Superior temporal gyrus (tissue), 1 donor: ENCODE measurements at regions not wholly inside any gene's neighbourhood (a gene's known extent, or its start where the extent isn't known, plus 50 kb on each side); places are given as distances from the start of the nearest gene placed in this dataset.

Experiments
- DNase-seq: peaks from one replicate; pipeline ENCODE4 v3.0.0-alpha.2; 2016; ENCODE audit errors: extremely low spot score

DNA sequence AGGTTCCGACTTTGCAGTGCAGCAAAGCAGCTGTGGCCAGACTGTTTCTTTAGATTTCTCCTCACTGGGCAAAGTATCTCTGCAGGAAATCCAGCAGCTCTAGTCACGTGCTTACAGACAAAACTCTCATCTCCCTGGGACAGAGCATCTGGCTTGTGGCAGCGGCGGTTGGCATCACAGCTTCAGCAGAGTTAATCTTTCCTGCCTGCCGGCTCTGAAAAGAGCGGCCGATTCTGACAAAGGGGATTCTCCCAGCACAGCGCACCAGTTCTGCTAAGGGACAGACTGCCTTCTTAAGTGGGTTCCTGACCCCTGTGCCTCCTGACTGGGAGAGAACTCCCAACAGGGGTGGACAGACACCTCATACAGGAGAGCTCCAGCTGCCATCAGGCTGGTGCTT lies 1357.3 kb upstream of the TENM4 start:
- DNase-seq = no peak

- no peak for DNase-seq
Measured at GRCh38 chr11:80783561-80783960, 1342.7 kb upstream of the TENM4 start.

DNA sequence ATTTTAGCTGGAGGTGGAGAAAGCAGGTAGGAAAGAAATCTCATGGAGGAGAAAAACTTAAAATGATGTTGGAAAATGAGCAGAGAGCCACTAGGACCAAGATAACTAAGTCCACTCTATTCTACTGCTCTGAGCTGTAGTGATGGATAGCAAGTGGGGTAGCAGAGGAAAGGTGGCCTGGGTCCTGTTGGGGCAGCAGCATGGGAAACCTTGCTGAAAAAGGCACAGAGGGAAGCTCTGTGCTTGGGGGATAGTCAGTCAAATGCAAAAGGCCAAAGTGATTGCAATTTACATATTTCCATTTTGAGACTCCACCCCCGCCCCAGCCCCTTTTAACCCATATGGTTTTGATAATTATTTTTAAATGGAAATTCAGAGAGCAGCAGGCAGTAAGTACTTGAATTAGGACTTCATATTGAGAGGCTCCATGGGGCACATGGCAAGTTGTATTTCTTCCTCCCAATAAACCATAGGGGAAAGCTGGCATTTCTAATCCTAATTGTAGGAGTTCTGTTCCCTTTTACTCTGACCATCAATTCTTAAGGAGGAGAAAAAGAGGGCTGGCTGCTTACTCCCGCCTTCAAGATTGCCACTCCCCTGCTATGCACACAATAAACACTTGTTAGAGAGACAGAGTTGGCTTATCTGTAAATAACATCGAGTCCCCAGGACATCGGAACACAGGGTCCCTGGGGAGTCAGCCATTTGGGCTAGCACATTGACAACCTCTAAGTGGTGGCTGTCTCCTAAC lies 1341.5 kb upstream of the TENM4 start:
- no peak for DNase-seq

GRCh38 chr11:80779905-80780605 lies 1339.2 kb upstream of the TENM4 start:
- no peak for DNase-seq

GRCh38 chr11:80778941-80779340 lies 1338.1 kb upstream of the TENM4 start:
- DNase-seq = no peak

GRCh38 chr11:80778432-80778831 lies 1337.6 kb upstream of the TENM4 start:
- DNase-seq = no peak

- DNase-seq = no peak
Measured at GRCh38 chr11:80773919-80774318, 1333.1 kb upstream of the TENM4 start.

DNA sequence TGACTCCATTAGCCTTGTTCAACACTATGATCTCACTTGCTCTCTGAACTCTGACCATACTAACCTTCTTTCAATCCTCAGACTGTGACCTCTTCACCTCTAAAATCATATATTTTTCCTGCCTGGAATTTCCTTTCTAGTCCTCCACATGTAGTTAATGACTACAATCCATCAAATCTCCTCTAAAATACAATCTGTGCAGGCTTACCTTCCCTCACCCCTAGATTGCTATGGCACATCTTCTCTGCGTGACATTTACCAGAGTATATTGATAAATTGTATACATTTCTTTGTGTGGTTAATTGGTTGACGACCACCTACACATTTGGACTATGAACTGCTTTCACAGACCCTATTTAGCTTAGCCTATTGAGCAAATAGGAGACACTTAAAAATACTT lies 1330.2 kb upstream of the TENM4 start:
- no peak for DNase-seq

DNA sequence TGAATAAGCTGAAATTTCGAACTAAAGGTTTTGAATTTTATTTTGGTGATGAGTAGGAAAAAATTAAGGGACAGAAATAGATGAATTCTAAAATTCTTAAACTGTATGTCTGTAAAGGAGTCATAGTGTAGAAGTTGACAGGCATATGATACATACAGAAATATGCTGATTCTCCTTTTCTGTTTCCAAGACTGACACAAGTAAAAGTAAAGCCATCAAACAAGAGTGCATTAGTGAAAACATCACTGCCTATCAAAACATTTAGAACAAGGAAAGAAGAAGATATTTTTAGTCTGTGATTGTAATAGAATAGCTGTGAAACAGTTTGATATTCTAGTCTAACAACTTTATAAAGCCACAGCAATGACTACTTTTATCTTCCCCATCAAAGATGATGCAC lies 1318.0 kb upstream of the TENM4 start:
- DNase-seq = no peak

GRCh38 chr11:80748207-80748925 lies 1307.5 kb upstream of the TENM4 start:
- DNase-seq = peak; percentile 46

- DNase-seq = peak; percentile 21
Measured at GRCh38 chr11:80746300-80746699, 1305.5 kb upstream of the TENM4 start.

- DNase-seq = no peak
Measured at GRCh38 chr11:80745416-80745815, 1304.6 kb upstream of the TENM4 start.

GRCh38 chr11:80733790-80734189 lies 1293.0 kb upstream of the TENM4 start:
- no peak for DNase-seq

DNA sequence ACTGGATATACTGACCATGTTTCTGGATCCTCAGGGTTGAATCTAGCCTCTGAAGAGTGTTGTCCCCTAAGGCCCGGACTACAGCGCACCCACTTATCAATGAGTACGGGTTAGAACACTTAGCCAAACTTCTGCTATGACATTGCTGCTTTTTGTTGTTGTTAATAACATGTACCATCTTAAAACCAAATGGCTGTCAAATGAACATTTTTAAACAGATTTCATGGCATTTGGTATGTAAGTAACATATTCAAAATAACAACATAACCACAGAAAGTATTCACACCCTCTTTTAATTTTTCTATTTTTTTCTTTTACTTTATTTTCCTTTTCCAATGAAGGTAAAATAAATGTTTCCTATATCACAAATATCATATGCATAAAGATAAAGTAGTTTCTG lies 1292.5 kb upstream of the TENM4 start:
- no peak for DNase-seq

GRCh38 chr11:80727315-80727714 lies 1286.5 kb upstream of the TENM4 start:
- DNase-seq = peak; percentile 70

- no peak for DNase-seq
Measured at GRCh38 chr11:80726236-80726635, 1285.4 kb upstream of the TENM4 start.

DNA sequence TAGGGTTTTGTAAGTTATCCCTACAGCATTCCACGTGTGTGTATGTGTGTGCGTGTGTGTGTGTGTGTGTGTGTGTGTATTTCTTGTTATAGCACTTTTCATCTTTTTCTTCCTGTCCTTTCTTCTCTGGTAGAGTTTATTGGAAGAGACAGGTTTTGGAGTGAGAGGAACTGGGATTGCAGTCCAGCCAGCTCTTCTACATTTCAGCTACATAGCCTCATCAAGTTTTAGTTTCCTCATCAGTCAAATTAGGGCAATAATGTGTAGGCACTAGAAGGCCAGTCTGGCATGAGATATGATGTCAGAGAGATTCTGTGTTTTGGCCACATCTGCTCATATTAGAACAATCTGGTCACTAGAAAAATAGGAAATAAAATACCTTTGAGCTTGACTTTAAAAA lies 1283.5 kb upstream of the TENM4 start:
- no peak for DNase-seq

- peak; percentile 62 for DNase-seq
Measured at GRCh38 chr11:80722629-80723028, 1281.8 kb upstream of the TENM4 start.

DNA sequence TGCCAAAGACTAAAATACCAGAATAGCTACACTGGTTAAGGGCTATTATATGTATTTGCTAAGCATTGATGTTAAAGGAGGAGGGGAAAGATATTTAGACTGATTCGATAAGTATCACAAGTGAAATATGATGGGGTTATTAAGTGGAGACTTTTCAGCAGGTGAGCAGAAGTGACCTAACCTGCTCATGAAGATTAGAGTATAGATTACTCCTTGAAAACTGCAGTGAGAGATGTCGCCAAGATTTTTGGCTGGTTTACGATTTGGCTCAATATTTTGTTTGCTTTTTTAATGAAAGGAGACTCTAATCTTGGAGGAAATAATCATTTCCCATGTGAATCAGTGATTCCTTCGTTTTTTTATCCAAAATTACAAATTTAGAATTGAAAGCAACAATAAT lies 1279.5 kb upstream of the TENM4 start:
- DNase-seq = no peak

DNA sequence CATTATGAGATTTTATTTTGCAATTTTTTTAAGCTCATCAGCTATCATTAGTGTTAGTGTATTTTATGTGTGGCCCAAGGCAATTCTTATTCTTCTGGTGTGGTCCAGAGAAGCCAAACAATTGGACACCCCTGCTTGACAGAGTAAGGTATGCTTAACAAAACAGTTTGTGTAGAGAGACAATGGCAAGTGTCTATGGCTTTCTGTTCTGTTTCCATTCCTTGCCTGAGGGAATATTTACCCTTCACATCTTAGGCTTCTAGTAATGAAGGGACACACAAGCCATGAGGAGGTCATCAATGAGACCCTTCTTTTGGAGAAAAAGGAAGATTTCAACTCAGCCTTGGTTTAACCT lies 1278.4 kb upstream of the TENM4 start:
- DNase-seq = no peak

DNA sequence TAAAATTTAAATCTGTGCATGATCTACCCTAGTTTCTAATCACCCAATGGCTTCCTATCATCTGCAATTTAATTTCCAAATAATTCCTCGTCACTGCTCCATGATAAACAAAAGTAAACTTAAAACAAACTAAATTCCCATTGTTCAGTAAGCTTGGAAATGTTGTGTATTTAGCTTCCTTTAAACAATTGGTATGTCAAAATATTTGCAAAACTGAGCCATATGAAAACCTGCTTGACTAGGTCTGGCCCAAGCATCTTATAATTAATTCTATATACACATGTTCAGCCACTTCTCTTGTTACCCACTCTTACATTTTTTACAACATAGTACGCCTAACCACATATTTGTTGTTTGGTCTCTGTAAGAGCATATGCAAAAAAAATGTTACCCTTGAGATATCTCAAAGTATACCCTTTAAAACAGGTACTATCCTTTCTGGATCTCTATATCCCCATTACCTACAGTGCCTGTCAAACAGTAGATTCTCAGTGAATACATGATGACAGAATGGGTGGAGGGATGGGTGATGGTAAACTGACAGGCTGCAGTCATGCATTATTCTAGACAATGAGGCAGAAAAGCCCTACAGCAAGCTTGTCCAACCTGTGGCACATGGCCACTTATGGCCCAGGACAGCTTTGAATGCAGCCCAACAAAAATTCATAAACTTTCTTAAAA lies 1277.9 kb upstream of the TENM4 start:
- no peak for DNase-seq

DNA sequence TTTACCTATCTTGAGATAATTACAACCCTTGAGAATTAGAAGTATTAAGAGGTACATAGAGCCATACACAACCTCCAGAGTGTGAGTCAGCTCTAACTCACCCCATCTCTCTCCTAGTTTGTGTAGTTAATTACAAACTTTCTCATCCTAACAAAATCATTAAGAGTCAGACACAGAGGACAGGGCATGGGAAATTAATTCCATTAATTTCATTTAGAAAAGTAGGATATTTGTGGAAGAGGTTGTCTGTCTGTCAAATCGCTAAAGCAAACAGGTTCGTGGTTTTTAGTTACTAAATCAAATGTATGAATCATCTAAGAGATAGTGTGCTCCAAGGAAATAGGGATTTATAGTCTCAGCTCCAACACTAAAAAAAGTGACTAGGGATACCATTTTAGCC lies 1261.4 kb upstream of the TENM4 start:
- DNase-seq = no peak
